HG02870 (cell line): ENCODE measurements at regions not wholly inside any gene's neighbourhood (a gene's known extent, or its start where the extent isn't known, plus 50 kb on each side); places are given as distances from the start of the nearest gene placed in this dataset.

Experiments used
- ATAC-seq: cut with Tn5 transposase; IDR thresholded peaks from one replicate; pipeline ENCODE4 v1.9.1; 2021; ENCODE audit warnings: mild to moderate bottlenecking, moderate library complexity; ENCODE audit not compliant: unreplicated experiment

DNA sequence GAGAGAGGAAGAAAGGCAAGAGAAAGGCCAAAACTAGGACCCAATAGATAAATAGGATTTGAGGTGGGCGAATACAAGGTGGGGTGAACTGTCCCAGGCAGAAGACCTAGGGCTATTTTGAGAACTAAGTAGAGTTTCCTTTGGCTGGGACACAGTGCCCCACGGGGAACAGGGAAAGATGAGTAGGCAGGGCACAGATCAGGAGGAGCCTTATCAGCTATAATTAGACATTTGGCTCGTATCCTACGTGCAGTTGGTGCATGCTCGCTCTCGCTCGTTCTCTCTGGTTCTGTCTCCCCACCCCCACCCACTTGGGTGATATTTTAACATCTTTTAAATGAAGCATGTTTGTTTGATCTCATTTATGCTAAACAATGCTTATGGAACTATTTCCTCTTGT, 235.0 kb upstream of the JUN start:
- ATAC-seq = no peak

DNA sequence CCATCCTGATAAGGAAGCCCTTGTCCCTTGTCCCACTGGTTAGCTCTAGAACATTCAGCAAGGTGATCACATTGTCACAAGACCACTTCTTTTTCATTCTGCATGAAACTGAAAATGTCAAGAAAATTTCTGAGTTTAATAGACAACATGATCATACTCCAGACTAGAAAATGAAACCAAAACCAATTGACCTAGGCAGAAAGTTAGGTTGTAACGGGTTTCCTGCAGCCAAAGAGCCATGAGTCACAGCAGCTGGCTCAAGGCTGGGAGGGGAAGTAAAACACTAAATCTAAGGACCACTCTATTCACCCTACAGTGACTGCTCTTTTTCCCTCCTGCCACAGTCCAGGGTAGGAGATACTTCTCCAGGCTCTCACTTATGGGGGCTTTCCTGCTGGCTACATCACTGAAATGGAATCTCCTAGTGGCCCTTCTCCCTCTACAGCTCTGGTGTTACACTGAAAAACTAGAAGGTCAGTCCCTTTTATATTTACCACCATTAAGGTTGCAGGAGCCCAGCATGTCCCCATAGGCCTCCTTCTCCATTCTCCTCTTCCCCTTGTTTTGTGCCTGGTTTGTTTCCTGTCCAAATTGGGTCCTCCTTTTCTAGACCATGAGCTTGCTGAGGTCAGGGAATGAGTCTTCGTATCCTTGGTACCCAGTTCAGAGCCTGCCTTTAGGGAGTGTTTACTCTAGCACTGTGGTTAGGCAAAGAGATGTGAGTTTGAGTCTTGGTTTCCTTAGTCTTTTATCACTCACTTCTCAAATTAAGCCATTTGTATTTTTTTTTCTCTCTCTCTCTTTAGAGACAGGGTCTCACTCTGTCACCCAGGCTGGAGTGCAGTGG, 236.5 kb upstream of the JUN start:
- ATAC-seq = peak; percentile 92

DNA sequence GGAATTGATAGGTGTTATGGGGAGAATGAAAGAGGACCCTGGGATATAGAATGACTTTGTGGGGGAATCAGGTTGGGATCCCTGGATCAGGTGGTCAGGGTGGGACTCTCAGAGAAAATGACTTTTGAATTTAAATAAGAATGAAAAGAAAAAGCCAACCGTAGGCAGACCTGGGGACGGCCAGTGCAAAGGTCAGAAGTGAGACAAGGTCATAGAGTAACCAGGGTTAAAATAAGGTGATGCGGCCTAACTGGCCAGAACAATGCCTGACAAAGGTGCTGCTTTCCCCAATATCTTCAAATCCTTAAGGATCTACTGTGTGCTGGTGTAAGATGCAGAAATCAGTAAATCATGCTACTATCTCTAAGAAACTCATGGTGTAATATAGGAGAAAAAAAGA, 238.4 kb upstream of the JUN start:
- no peak for ATAC-seq

DNA sequence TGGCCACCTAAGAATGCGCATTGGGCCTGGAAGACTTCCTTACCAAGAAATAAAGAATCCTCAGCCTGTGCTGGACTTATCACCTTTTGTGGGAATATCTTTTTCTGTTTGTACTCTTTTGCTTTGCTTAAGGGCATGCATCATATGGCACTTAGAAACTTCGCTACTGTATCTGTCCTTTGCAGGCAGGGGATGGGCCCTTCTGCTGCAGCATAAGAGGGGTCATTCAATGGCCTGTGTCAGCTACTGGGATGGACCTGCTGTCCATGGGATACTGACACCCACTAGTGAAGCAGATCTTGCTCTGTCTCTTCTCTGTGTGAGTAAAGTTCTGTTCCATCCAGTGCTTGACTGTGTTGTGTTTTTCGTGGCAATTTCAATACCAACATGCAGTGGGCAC, 239.0 kb upstream of the JUN start:
- ATAC-seq = no peak

DNA sequence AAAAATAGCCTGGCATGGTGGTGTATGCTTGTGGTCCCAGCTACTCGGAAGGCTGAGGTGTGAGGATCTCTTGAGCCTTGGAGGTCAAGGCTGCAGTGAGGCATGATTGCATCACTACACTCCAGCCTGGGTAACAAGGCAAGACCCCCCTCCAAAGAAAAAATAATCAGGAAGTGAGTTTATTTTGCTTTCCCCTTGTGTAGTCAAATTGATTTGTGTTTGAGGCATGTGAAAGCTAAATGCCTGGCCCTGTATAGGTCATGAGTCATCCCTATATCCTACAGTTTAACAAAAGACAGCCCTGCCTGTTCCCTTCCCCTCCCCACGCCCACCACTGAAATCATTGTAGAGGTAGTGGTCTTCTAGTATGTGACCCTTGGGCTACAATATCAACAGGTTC, 241.4 kb upstream of the JUN start:
- no peak for ATAC-seq

DNA sequence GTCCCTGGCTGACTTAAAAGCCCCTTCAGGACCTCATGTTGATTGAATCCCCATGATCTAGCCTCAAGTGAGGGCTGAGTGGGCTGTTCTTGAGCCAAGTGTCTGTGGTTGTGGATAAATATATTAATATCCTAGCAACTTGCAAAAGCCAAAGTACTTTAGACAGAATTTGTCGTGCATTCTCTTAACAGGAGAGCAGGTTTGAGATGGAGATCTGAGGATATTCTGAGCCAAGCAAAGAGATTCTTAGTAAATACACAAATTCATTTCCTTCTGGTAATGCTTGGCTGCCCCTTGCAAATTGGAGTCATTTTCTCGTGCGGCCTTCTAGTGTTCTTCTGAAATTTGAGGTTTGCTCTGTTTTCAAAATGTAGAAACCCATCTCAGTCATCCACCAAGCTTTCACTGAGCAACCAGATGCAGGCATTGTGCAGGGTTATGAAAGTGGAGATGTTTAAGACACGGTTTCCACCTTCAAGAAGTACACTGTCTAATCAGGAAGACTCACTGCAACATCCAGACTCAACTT, 242.1 kb upstream of the JUN start:
- ATAC-seq = peak; percentile 85

DNA sequence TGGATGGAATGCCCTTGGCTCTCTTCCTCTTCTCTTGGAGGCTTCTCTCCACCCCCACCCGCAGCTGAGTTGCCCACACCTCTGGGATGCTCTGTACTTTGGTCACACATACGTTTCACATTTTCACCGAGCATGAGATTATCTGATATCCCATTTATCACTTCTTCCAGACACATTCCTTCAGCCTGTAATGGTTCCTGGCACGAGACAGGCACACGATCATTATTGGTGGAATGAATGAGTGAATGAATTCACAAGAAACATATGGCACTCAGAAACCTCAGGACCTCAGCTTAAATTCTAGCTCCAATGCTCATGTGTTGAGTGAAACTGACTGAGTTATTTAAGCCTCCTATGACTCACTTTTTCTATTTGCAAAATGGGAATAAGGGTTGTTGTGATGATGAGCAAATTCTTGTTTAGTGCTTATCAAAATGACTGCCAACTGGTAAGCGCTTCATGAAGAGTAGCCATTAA, 242.7 kb upstream of the JUN start:
- ATAC-seq = peak; percentile 37

DNA sequence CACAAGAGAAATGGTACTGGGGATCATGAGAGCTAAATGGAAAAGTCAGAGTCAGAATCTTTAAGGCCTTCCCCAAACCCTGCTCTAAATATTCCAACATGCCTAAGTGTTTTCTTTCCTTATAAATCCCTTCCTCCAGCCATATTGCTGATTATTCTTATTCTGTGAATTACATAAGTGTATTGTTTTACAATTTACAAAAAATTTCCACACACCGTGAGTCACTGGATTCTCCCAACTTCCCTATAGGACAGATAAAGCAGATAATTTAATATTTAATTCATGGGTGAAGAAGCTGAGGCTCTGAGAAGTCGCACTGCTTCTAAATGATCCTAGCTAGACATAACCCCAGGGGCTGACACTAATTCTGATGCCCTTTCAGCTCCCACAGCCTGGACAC, 243.3 kb upstream of the JUN start:
- no peak for ATAC-seq

DNA sequence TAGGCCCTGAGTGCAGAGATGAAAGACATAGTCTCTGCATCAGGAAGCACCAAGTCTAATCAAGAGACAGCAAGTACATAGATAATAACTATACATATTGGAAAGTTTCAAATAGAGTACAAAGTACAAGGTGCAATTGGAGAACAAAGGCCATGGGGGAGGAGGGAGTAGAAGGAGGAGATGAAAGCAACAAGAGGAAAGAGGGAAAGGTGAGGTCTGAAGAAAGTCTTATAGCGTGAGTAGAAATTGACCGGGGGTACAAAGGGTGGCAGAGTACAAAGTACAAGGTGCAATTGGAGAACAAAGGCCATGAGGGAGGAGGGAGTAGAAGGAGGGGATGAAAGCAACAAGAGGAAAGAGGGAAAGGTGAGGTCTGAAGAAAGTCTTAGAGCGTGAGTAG, 244.2 kb upstream of the JUN start:
- no peak for ATAC-seq

DNA sequence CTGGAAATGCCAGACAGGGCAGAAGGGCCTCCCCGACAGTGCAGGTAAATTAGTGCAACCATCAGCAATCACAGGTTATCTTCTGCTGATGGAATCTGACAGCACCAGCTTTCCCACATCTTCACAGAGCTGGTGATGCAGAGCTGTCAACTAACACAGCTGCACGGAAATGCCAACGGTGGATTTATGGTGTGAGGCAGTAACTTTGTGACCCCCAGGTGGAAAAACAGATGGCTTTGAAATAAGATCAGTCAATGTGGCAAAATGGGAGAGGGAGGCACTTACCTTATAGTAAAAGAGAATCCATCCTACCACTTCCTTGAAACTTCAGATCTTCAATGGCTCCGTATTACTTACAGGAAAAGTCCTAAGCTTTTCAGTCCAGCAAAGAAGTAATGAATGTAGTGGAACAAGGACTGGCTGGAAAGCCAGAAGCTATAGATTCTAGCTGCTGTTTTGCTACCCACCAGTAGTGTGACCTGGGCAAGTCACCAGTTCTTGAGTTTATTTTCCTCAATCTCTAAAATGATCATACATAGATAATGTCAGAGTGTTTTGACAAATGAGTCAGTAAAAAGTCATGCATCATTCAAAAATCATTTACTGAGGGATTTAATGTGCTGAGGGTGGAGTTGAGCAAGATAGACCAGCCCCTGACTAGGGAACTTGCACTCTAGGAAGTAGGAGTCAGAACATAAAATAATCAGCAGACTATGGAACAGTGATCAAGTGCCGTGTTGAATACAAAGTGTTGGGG, 245.7 kb upstream of the JUN start:
- ATAC-seq = no peak

DNA sequence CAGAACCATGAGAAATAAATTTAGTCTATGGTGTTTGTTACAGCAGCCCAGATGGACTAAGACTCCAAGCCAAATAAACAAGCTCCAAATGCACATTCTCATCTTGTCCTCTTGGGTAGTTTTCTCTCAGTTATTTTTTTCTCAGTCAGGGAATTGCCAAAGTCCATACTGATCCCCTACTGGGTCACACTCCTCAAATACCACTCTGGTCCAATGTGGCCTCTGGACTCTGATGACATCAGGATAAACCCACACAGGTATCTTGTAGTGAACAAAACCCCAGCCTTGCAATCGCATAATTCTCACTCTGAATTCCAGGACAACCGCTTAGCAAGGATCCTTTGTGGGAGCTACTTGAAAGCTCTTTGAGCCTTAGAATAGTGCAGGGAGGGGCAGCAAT, 248.4 kb upstream of the JUN start:
- no peak for ATAC-seq

DNA sequence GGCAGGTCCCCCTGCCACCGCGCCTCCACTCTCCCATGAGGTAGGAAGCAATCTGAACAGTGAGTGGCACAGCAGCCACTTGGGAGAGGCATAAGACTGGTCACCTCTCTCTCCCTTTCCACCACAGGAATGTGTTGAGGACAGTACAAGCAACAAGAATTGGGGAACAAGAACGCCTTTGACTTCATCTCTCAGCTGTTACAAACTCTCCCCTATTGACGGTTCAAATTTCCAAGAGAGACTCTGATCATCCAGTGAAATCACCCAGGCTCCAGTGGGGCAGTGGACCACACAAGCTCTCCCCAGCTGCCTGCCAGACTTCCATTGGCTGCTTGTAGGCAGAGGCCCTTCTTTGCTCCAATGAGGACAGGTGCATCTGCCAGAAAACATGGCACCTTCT, 249.9 kb upstream of the JUN start:
- ATAC-seq = no peak

DNA sequence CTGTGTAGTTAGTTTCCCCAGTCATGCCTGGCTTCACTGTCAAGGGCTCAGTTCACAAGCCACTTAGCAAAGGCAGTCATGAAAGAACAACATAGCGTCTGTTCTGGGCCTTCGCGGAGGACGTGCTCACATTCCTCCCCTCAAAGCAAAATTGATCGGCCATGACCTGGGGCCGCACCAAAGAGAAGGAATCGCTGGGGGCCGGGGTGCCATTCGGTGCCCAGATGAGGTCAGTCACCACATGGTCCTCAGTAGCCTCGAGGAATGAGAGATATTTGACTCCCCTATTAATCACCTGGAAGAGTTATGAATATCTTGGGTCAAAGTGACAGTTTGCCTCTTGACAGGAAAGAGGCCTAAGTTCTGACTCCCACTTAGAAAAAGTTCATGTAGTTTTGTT, 251.1 kb upstream of the JUN start:
- no peak for ATAC-seq

DNA sequence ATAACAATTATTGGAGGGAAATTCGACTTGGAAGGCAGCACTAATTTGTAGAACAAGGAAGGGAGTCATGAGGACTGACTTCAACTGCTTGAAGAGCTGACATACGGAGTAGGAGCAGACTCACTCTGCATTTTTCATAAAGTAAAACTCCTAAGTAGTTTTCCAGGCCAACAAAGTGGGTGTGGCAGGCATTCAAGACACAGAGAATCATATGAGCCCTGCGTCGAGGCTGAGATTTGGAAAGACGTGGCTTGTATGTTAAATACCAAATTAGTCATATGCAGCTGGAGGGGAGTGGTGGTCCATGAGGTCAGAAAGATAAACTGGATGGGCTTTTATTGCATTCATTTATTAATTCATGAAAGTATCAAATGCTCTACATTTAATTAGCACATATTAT, 255.7 kb upstream of the JUN start:
- ATAC-seq = no peak

DNA sequence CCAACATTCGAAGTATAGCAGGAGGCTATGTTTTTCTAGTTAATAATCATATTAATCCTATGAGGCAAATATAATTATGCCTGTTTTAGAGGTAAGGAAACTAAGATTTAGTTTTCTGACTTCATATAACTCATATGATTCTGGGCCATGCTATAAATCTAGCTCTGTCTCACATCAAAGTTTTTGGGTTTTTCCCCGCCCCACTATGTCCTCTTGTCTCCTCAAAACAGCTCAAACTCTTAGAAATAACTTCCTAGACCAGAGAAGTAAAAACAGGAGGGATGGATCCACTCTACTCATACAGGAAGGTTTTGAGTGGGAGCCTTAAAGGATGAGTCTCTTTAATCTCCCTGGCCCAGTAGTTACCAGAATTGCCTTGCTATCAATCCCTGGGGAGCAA, 256.4 kb upstream of the FGGY start:
- no peak for ATAC-seq

DNA sequence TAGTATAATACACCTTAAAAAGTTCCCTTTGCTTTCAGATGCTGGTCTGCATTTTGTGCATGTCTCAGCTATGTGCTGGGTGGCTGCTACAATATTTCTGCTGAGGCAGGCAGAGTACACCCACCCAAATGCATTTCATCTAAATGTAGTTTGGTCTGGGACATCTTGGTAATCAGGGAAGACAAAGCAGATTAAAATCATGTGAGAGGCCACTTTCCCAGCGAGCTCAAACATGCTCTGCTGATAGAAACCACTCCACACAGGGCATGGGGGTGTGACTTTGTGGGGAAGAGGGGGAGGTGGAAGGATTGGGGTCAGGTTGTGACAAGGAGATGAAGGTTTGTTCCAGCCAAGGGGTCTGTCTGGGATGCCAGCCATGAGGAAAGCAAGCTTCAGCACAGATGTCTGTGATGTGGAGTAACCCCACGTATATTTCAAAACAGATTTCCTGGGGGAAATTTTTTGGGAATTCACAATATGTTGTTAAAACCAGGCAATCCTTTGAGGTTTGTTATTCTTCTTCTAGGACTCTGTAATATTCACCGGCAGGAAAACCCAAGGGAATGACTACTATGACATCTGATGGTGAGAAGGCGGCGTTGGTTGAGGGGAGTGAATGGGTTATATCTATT, 255.1 kb upstream of the FGGY start:
- ATAC-seq = no peak

DNA sequence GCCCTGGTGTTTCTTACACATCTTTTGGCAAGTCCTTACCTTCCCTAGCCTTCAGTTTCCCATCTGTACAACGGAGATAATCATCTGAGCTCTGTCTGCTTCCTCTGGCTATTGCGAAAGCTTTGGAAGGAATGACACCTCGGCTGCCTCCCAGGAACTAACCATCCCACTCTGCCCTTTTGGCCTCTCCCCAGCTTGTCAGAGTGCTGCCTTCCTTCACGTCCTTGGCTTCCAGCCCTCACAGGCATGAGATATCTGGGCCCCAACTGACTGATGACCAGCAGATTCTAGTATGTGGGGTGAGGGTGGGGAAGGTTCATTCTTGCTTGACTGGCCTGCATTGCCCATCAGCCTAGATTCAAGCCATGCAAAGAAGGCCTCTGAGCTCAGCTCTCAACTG, 253.1 kb upstream of the FGGY start:
- ATAC-seq = no peak

DNA sequence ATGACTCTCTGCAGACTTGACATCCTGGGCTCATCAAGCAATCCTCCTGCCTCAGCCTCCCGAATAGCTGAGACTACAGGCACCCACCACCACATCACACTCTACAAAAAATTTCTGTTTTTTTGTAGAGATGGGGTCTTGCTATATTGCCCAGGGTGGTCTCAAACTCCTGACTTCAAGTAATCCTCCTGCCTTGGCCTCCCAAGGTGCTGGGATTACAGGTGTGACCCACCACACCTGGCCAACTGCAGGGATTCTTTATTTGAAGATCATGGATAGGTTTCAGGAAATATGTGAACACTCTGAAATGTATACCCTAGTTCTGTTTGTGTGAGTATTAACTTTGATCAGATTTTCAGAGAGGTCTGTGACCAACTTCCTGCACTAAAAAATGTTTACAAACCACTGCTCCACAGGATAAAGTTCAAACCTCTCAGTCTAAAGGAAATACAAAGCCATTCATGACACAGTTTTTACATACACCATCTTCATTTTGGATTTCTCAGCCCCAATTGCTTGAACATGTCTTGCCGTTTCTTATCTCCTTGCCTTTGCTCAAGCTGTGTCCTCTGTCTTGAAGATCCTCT, 252.3 kb upstream of the FGGY start:
- no peak for ATAC-seq

DNA sequence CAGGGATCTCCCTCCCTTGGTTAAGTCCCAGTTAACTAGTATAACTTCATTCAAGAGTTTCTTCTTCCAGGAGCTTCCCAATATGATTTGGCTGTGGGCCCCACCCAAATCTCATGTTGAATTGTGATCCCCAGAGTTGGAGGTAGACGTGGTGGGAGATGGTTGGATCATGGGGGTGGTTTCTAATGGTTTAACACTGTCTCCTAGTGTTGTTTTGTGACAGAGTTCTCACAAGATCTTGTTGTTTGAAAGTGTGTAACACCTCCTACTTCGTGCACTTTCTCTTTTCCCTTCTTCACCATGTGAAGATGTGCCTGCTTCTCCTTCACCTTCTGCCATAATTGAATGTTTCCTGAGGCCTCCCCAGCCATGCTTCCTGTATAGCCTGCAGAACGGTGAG, 251.8 kb upstream of the FGGY start:
- ATAC-seq = no peak

DNA sequence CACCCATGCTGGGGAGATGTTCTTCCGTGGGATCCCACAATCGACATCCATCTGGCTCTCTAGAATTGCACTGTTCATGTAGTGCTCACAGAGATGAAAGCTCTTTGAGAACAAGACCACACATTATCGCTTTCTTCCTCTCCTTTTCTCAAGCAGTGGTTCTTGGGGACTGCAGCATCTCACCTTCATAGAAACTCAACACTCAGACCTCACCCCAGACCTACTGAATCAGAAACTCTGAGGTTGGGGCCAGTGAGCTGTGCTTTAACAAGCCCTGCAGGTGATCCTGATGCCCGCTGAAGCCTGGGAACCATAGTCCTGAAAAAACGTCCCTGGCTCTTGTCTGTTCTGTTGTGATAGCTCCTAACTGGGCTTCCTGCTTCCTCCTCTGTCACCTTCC, 251.3 kb upstream of the FGGY start:
- ATAC-seq = peak; percentile 60

DNA sequence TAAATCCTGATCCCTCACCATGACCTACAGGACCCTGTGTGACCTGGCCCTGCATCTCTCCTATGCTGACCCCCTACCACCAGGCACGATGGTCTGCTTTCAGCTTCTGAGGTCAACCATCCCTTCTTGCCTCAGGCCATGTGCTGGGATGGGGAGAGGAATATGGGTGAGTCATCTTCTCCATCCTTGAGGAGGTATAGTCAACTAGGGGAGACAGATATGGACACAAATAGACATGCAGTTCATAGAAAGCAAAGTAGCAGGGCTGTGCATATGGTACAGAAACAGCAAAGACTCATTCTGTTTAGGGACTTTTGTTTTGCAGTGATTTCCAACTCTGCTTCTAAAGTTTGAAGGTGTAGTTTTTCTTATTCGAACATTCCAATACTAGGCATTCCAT, 250.8 kb upstream of the FGGY start:
- ATAC-seq = no peak
